HG03378 (cell line): ENCODE measurements at regions not wholly inside any gene's neighbourhood (a gene's known extent, or its start where the extent isn't known, plus 50 kb on each side); places are given as distances from the start of the nearest gene placed in this dataset.
"Not testable (repeated sequence)": the region's sequence is repeated elsewhere in the genome, so short reads cannot be mapped to it uniquely, and the experiment has no call there.

Experiments used
- ATAC-seq: cut with Tn5 transposase; IDR thresholded peaks from one replicate; pipeline ENCODE4 v1.9.1; 2021; ENCODE audit warnings: mild to moderate bottlenecking, moderate library complexity; ENCODE audit not compliant: unreplicated experiment

DNA sequence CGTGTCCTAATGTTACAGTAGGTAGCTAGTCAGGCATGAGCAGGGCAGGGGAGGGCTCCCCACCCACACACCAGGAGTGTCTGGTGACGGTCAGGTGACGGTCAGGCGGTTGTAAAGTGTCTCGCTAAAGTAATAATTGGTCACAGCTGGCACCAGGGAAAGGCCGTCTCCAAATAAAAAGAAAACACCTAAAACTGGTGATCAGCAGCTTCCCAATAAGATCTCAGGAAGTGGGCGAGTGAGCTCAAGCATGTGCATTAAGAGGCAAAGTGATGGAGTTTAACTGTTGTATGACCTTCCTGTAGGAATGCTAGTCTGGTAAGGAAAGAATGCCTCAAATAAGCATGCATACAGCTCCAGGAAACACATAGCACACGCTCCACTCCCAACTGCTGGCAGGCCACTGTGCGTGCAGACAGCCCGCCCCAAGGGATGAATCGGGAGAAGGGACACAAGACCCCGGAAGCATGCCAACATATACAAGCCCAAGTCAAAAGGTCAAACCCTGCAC is 177.1 kb downstream of the RNF144A start:
- ATAC-seq, result no peak

DNA sequence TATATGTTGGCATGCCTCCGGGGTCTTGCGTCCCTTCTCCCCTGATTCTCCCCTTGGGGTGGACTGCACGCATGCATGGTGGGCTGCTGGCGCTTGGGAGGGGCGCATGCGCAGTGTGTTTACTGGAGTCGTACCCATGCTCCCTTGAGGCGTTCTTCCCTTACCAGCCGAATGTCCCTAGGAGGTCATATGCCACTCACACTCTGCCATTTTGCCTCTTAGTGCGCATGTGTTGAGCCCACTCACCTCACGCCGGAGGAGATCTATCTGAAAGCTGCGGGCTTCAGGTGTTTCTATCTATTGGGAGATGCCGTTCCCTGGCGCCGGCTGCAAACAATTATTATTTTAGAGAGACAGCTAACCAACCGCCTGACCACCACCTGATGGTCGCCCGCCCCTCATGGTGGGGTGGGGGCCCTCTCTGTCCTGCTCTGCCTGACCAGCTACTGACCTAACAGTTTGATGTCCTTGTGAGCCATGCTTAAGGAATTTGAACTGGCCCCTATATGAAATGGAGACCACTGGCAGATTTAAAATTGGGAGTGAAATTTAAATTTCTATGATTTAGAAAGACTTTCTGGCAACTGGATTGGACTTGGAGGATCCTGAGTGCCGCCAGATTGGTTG is 179.6 kb downstream of the RNF144A start:
- no peak for ATAC-seq

DNA sequence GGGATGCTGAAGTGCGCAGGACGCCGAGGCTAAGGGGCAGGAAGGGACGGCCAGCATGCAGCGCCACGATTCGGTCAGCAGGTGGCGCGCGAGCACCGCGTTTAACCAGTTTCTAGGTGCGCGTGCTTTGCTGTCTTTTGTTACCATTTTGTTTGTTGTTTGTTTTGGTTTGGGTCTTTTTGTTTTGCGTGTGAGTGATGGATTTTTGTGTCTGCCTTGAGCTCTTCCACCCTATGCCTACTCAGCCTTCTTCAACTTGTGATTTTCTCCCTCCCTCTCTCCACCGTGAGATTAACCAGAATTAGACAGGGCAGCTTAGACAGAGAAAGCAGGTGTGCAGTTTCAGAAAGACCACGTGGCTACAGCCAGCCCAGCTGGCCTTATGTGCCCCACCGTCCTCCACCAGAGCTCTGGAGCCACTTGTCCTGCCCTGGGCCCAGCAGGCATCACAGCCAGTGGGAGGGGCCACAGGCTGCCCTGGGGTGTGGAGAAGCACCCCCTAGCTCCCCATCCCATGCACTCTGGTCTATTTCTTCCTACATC is 180.2 kb downstream of the RNF144A start:
- ATAC-seq, result peak; percentile 87

DNA sequence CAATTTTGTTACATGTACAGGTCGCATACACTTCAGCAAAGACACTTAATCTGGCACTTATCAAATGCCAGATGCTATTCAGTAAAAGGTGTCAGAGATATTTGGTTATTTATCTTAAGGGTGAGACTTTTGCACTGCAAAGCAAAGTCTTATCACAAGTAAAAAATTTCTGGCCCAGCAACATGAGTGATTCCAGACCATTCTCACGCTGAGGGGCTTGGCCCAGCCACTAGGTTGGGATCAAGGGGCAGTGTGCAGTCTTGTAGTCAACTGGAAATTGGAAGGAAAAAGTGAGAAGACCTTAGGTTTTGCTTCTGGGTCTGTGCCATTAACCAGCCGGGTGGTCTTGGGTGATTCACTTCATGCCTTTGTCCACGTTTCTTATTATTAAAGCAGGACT is 181.6 kb downstream of the RNF144A start:
- no peak for ATAC-seq

DNA sequence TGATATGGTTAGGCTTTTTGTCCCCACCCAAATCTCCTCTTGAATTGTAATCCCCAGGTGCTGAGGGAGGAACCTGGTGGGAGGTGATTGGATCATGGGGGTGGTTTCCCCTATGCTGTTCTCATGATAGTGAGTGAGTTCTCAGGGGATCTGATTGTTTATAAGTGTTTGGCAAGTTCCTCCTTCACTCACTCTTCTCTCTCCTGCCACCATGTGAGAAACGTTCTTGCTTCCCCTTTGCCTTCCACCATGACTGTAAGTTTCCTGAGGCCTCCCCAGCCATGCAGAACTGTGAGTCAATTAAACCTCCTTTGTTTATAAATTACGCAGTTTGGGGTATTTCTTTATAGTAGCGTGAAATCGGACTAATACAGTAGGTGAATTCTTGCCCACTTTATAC is 182.5 kb downstream of the RNF144A start:
- not testable (repeated sequence) for ATAC-seq

DNA sequence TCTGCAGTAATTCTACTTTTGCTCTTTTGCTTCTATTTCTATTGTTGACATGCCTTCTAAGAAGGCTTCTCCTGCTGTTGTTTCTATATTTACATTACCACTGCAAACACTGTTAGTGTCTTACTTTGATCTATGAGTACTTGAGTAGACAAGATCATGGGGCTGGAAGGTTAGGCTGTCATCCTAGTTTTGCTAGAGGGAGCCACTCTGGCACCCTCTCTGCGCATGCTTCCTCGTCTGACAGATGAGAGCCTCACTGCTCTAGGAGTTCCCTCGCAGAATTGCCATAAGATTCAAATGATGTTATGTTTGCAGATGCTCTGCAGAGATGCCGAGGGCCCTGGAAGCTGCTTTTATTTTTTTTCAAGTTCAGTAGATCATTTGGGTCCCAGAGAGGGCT is 185.6 kb downstream of the RNF144A start:
- no peak for ATAC-seq

DNA sequence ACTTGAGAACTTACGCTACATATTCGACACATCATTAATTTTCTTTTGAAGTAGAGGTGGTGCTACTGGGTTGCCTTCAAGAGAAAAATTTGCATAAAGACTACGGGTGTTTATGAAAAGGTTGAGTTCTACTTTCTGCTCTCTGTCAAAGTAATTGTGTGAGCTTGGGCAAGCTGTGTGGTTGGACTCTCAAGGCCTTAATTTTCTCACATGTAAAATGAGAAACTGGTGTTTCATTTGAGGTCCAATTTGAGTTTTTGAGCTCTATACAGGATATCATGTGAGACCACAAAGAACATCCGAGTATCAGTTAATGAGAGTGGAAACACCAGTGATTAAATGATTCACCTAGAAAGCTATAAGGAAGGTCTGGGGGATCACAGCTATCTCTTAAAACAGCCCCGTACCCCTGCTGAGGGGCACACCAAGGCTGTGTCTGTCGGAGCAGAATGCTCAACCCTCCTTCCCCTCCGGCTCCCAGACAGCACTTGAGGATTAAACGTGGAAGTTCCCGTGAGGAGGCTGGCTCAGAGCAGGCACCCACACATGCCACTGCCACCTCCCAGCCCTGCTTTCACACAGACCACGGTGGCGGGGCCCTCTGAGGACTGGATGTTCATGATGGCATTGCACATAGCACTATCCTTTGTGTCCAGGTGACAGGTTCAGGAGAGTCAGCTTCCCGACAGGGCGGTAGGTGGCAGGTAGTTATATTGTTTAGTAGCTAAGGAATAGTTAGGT is 191.8 kb downstream of the RNF144A start:
- ATAC-seq, result no peak

DNA sequence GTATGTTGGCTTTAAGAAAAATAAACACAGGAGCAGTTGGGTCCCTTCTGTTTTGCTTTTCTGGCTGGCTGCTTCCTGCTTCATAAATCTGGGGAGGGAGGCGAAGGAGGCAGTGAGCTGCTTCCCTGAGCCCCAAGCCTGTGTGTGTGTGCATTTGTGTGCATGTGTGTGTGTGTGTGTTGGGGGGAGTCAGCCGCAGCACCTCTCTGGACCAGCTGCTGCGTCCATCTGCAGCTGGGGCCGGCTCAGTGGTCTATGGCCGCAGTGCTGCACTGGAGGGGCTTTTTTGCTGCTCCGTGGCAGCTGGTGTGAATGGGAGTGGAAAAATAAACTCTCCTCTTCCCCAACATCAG is 192.3 kb downstream of the RNF144A start:
- no peak for ATAC-seq

DNA sequence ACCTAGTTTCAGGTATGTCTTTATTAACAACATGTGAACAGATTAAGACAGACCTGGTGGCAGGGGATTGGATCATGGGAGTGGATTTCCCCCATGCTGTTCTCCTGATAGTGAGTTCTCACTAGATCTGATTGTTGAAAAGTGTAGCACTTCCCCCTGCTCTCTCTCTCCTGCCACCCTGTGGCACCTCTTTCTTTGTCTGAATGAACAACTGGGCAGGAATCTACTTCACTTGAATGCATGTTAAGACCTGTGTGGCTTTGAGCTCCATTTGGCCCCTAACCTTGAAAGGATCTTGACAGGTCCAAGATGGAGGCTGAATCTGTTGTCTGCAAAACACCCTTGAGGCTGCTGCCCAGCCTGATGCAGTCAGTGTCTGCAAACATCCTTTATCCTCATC is 194.4 kb downstream of the RNF144A start:
- no peak for ATAC-seq

DNA sequence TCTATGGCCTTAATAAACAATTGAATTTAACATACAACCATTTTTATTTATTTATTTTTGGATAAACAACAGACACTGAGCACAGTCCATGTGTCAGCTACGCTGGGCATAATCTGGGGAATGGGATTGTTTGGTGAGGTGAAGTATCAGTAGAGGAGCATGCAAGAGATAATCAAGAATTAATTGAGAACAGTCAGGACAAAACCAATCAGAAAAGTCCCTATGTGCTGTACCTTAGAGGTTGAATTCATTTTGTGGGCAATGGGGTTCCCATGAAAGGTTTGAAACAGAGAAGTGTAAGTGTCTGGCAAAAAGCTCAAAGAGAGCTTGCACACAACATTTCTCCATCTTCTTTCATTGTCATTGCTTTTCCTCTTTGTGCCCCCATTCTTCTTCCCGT is 198.2 kb downstream of the RNF144A start:
- ATAC-seq, result no peak

DNA sequence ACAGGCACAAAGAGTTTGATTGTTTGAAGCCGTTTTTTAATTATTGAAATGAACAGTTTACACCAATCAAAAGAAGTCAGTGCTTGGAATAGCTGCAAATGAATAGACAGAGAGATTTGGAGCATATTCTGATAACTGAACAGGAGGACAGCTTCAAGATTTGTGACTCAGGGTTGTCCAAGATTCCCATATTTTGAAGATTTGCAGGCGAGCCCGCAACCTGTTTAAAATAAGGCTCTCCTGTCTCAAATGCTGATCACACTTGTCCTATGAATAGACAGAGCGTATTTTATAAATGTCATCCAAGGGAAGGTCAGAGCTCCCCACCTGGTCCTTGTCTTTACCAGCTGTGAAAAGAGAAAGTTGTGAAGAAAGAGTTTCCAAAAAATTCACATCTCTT is 198.7 kb downstream of the RNF144A start:
- ATAC-seq, result no peak

DNA sequence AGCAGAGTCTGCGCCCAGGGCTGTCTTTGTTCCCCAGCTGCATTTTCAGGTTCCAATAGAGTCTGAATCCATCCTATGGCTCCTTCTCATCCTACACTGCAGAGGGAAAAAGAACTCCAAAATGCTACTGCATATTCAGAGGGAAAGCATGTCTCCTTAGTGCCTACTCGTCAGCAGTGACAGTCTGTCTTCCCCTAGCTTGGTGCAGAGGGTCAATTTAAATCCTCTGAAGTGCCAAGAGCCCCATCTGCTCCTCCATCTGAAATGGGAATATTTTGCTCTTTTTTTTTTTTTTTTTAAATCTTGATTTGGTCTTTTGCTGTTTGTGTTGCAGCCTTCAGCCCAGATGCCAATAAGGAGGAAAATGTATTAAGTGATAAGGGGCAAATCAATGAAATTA is 199.3 kb downstream of the RNF144A start:
- ATAC-seq, result no peak

DNA sequence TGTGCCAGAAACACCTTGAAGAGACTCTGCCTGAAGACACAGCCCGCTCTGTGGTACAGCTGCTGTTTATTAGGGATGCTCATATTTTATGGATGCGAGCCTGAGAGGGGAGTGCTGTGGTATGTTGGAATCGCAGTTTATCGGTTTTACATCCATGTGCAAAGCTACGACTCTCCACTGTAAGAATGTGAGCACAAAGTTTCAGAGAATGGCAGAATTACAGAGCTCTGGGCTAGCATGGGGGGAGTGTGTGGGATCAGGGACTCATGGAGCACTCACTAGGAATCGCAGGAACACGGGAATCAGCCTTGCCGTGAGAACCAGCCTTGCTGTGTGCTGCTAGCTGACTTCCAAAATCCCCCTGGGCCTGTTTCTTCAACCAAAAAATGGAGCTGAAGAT is 199.9 kb downstream of the RNF144A start:
- no peak for ATAC-seq

DNA sequence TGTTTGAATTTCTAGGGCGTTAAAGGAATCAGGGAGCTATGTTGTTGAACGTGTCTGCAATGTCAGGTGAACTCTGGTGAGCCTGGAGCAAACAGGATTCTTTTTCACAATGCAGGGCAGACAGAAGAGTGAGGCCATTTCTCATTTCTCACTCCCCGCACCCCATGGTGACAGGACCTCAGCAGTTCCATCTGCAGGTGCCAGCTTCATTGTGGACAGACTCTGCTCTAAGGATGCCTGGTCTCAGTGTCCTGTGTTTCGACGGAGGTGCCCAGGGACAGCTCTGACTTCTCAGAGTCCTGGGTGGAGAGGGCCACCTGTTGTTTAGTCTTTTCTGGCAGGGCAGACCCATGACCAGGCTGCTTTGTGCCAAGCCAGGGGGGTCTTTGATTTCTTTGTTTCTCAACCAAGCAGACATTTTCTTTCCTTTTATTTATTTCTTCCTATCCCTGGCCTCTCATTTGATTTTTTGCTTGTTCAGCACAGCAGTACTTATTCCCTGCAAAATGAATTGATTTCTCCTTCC is 201.5 kb downstream of the RNF144A start:
- no peak for ATAC-seq

DNA sequence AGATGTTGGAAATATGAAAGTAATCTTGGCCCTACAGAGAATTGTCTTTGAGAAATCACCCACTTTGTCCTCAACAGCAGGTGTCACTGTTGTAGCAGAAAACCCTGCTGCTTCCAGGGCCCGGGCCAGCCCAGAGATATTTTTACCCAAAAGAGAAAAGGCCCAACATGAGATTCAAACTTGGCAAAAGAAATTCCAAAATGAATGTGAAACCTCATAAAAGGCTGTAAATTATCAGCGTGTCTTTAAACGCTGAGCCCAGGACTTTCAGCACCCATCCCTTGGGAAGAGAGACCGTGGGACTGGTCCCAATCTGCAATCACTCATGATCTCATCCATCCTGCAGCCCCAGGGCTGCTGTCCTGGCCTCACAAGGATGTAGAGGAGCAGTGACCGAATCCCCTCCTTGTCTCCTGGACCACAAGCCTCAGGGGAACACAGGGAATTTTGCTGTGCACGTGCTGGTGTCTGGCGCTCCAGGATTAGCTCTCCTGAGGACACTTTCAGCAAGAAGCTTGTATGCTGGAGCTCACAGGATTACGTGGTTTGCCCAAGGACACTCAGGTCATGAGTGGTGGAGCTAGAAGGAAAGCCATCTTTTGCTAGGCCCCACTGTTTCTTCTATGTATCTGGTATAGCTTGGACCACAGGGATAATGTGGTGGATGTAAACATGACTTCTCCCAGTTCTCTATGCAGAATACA is 202.1 kb downstream of the RNF144A start:
- no peak for ATAC-seq

DNA sequence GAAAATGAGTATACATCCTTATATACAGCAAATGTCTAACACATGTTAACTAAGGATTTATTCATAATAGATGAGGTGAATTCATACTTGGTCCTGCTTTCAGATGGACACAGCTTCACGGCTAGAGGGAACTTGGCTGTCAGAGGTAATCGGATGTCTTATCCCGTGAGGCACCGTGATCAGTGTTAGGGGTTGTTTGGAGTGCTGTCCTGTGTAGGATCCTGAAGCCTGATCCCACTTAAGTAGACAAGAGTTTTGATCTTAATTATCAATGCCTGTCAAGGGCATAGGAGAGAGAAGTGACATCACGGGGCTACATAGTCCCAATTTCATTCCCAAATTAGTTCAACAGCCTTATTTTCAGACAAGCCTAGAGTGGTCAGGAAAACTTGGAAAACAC is 204.6 kb downstream of the RNF144A start:
- no peak for ATAC-seq

DNA sequence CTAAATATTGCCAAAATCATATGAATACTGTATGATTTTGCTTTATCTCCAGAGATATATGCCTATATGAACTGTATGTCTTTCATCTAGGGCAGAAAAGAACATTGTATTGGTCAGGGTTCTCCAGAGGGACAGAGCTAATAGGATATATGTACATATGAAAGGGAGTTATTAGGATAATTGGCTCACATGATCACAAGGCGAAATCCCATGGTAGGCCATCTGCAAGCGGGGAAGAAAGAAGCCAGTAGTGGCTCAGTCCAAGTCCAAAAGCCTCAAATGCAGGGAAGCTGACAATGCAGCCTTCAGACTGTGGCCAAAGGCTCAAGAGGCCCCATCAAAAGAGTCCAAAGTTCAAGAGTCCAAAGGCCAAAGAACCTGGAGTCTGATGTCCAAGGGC is 209.9 kb downstream of the RNF144A start:
- ATAC-seq, result no peak

DNA sequence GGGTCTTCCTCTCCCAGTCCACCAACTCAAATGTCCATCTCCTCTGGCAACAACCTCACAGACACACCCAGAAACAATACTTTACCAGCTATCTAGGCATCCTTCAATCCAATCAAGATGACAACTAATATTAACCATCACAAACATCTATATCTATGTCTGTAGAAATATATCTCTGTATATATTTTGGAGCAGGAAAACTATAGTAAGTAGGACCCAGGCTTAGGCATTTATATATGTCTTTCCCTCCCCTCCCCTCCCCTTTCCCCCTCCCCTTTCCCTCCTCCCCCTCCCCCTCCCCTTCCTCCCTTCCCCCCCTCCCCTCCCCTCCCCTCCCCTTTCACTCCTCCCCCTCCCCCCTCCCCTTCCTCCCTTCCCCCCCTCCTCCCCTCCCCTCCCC is 210.5 kb downstream of the RNF144A start:
- ATAC-seq, result no peak

DNA sequence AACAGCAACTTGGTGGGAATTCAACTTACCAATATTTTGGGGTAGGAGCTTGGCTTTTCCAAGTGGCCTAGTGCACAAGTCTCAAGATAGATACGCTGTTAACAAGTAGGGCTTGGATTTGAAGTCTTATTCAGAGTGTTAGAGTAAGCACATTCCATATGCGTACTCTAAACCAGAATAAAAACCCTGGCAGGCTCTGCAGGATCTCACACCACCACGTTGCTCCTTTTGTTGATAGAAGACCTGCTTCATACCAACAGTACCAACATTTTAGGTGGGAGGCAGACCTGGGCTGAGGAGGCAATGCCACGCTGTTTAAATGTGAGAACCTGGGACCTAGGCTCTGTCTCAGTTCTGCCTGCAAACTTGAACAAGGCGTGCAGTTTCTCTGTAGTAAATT is 214.0 kb downstream of the RNF144A start:
- no peak for ATAC-seq

DNA sequence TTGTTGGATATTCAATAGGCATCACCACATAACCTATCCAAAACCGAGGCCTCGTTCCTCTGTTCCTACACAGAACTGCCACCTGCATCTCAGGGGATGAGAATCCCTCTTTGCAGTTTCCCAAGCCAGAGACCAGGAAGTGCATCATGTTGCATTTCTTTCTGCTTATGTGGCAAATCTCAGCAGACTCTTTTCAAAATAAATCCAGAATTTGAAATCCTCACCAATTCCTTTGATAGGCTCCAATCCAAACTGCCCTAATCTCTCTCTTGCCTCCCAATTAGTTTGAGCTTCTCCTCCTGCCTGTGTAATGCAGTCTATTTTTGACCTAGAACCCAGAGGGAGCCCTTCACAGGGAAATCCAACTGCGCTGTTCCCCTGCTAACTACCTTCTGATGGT is 215.5 kb downstream of the RNF144A start:
- no peak for ATAC-seq

DNA sequence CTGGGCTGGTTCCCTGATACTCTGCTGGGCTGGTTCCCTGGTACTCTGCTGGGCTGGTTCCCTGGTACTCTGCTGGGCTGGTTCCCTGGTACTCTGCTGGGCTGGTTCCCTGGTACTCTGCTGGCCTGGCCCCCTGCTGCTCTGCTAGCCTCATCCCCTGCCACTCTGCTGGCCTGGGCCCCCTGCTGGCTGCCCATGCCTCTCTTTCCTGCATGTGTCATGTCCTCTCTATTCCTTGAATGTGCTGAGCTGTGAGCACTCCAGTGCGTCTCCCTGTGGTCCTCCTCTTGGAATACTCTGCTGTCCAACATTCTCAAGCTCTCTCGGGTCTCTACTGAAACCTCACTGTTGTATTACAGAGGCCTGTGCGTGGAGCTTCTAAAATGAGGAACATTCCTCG is 216.3 kb downstream of the RNF144A start:
- no peak for ATAC-seq

DNA sequence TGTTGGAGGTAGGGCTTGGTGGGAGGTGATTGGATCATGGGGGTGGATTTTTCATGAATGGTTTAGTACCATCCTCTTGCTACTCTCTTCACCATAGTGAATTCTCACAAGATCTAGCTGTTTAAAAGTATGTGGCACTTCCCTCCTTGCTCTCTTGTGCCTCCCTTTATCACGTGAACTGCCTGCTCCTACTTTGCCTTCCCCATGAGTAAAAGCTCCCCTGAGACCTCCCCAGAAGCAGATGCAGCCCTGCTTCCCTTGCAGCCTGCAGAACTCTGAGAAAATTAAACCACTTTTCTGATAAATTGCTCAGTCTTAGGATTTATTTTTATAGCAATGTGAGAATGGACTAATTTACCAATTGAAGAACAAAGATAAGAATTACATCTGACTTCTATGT is 223.1 kb downstream of the RNF144A start:
- ATAC-seq, result no peak
